PC-3 (cell line): ENCODE measurements at regions not wholly inside any gene's neighbourhood (a gene's known extent, or its start where the extent isn't known, plus 50 kb on each side); places are given as distances from the start of the nearest gene placed in this dataset.

Source experiments
- ATAC-seq: fragments of 200-7000 bp; cut with Tn5 transposase; 2 replicates; pipeline ENCODE4 v1.9.1; 2020; ENCODE audit warnings: mild to moderate bottlenecking, moderate library complexity
- BruUV-seq: library from RNA; stranded (reverse); fragments of 400-500 nt; replicated peaks from 2 replicates; lab custom pipeline; 2021; lab: Mats Ljungman, UMichigan
- CTCF ChIA-PET: fragments of 300-600 bp; sonication (Branson Sonifier 250); formaldehyde crosslinking; loops from one replicate; lab custom pipeline; 2022; ENCODE audit warnings: antibody characterized with exemption; lab: Charles Lee
- POLR2A ChIA-PET: fragments of 300-600 bp; sonication (Branson Sonifier 250); formaldehyde crosslinking; loops from one replicate; lab custom pipeline; 2022; ENCODE audit warnings: antibody characterized with exemption; ENCODE audit not compliant: unreplicated experiment; lab: Charles Lee
- DNase-seq: peaks from one replicate; pipeline ENCODE4 v3.0.0-alpha.2; 2015
- H2AFZ ChIP-seq: fragments of 300-600 bp; sonication (generic); 2 replicates; pipeline ENCODE4 v1.6.0; 2016; ENCODE audit warnings: antibody characterized with exemption, low read length
- H3F3A ChIP-seq: fragments of 300-600 bp; sonication (generic); one replicate; pipeline ENCODE4 v1.6.0; 2017; ENCODE audit warnings: antibody characterized with exemption, low read length, control low read depth, mild to moderate bottlenecking; ENCODE audit not compliant: unreplicated experiment
- H3K27ac ChIP-seq: fragments of 300-600 bp; sonication (generic); 2 replicates; pipeline ENCODE4 v1.5.1; 2016; ENCODE audit warnings: mild to moderate bottlenecking, low read length
- H3K27me3 ChIP-seq: fragments of 300-600 bp; sonication (generic); 2 replicates; pipeline ENCODE4 v1.6.1; 2016; ENCODE audit warnings: low read length, mixed read lengths
- H3K36me3 ChIP-seq: fragments of 300-600 bp; sonication (generic); 2 replicates; pipeline ENCODE4 v1.6.1; 2016; ENCODE audit warnings: low read depth, mixed run types, low read length, mixed read lengths
- H3K4me1 ChIP-seq: fragments of 300-600 bp; sonication (generic); 2 replicates; pipeline ENCODE4 v1.5.1; 2016; ENCODE audit warnings: low read length; ENCODE audit not compliant: insufficient read depth
- H3K4me2 ChIP-seq: fragments of 300-600 bp; sonication (generic); 2 replicates; pipeline ENCODE4 v1.6.0; 2016; ENCODE audit warnings: low read length
- H3K4me3 ChIP-seq: fragments of 300-600 bp; sonication (generic); 2 replicates; pipeline ENCODE4 v1.5.1; 2016; ENCODE audit warnings: mild to moderate bottlenecking, low read length, mixed read lengths
- H3K79me2 ChIP-seq: fragments of 300-600 bp; sonication (generic); 2 replicates; pipeline ENCODE4 v1.6.1; 2017; ENCODE audit warnings: low read length, mixed read lengths
- H3K9ac ChIP-seq: fragments of 300-600 bp; sonication (generic); 2 replicates; pipeline ENCODE4 v1.6.0; 2016; ENCODE audit warnings: mild to moderate bottlenecking, low read length
- H3K9me2 ChIP-seq: fragments of 300-600 bp; sonication (generic); replicated peaks from 2 replicates; pipeline ENCODE4 v1.6.1; 2016; ENCODE audit warnings: mixed run types, low read length, mixed read lengths
- H3K9me3 ChIP-seq: fragments of 300-600 bp; sonication (generic); 2 replicates; pipeline ENCODE4 v1.6.1; 2016; ENCODE audit warnings: low read length, mixed read lengths
- H4K20me1 ChIP-seq: fragments of 300-600 bp; sonication (generic); 2 replicates; pipeline ENCODE4 v1.6.1; 2016; ENCODE audit warnings: low read length, mixed read lengths
- CTCF ChIP-seq: fragments of 300-600 bp; sonication (generic); conservative IDR thresholded peaks from 2 replicates; pipeline ENCODE4 v1.5.1; 2017; ENCODE audit warnings: antibody characterized with exemption, low read depth, mild to moderate bottlenecking, low read length
- EZH2 ChIP-seq: fragments of 300-600 bp; sonication (generic); IDR thresholded peaks from one replicate; pipeline ENCODE4 v1.6.1; 2017; ENCODE audit warnings: antibody characterized with exemption, mild to moderate bottlenecking, low read length; ENCODE audit not compliant: unreplicated experiment
- EZH2phosphoT487 ChIP-seq: fragments of 300-600 bp; sonication (generic); IDR thresholded peaks from 2 replicates; pipeline ENCODE4 v1.6.1; 2018; ENCODE audit warnings: mild to moderate bottlenecking, antibody characterized with exemption, low read length, borderline replicate concordance
- intact Hi-C: fragments of 100-400 bp; cut with micrococcal nuclease; formaldehyde crosslinking; loops from 2 replicates; pipeline ENCODE4 v1.9.0; 2023

- Histone ChIP-seq H3K27me3 (no peaks in the 10 kb centered on the region), H3K4me3 (no peak overlapping the region), H3K36me3 (no peaks in the 10 kb centered on the region), H3K9me2 (no peaks in the 10 kb centered on the region), H3K4me1 (no peaks in the 10 kb centered on the region), H3K79me2 (no peaks in the 10 kb centered on the region), H4K20me1 (no peaks in the 10 kb centered on the region), H3F3A (no peaks in the 10 kb centered on the region), H3K9me3 (no peaks in the 10 kb centered on the region), H3K4me2 (no peak overlapping the region), H3K9ac (no peak overlapping the region), H2AFZ (no peak overlapping the region), H3K27ac (no peak overlapping the region)
- POLR2A ChIA-PET: no interaction called here
- intact Hi-C loops: no loop called here
- CTCF ChIA-PET: no interaction called here
- no peak for TF ChIP-seq EZH2phosphoT487
- no peak for TF ChIP-seq CTCF
- TF ChIP-seq EZH2: no peak
- BruUV-seq: no TSS peak
- DNase-seq (no peak), ATAC-seq (no peak)
Observed at GRCh38 chr2:78701546-78701945, 324.0 kb upstream of the REG3G start.

GRCh38 chr2:78707776-78708386 lies 317.6 kb upstream of the REG3G start:
- TF ChIP-seq EZH2: no peak
- no peak for TF ChIP-seq CTCF
- TF ChIP-seq EZH2phosphoT487: no peak
- ATAC-seq: no peak
- ChIA-PET CTCF (no interaction called here), POLR2A (no interaction called here)
- Histone ChIP-seq H3K27ac (no peak overlapping the region), H3K79me2 (no peaks in the 10 kb centered on the region), H3K36me3 (no peaks in the 10 kb centered on the region), H3K9me2 (no peaks in the 10 kb centered on the region), H3K9me3 (peaks cover 5% of the 10 kb centered on the region; the same call in 1 of the 2 replicates), H3K27me3 (no peaks in the 10 kb centered on the region), H3K4me3 (no peak overlapping the region), H3F3A (no peaks in the 10 kb centered on the region), H3K4me2 (no peak overlapping the region), H2AFZ (no peak overlapping the region), H3K9ac (no peak overlapping the region), H4K20me1 (no peaks in the 10 kb centered on the region), H3K4me1 (no peaks in the 10 kb centered on the region)
- intact Hi-C loops: no loop called here
- DNase-seq: no peak
- no TSS peak for BruUV-seq

GRCh38 chr2:78710632-78711375 lies 314.7 kb upstream of the REG3G start:
- DNase-seq: no peak
- no peak overlapping the region for H3K4me2 ChIP-seq
- no peaks in the 10 kb centered on the region for H3K79me2 ChIP-seq
- no peaks in the 10 kb centered on the region for H4K20me1 ChIP-seq
- no peak overlapping the region for H3K27ac ChIP-seq
- TF ChIP-seq EZH2 (no peak), EZH2phosphoT487 (no peak), CTCF (no peak)
- peaks cover 5% of the 10 kb centered on the region; the same call in 1 of the 2 replicates for H3K9me3 ChIP-seq
- no peaks in the 10 kb centered on the region for H3K9me2 ChIP-seq
- no peaks in the 10 kb centered on the region for H3K36me3 ChIP-seq
- no peaks in the 10 kb centered on the region for H3K27me3 ChIP-seq
- no peaks in the 10 kb centered on the region for H3F3A ChIP-seq
- intact Hi-C loops: no loop called here
- H3K4me3 ChIP-seq: no peak overlapping the region
- ATAC-seq: no peak
- CTCF ChIA-PET: no interaction called here
- no peaks in the 10 kb centered on the region for H3K4me1 ChIP-seq
- no peak overlapping the region for H3K9ac ChIP-seq
- POLR2A ChIA-PET: no interaction called here
- no peak overlapping the region for H2AFZ ChIP-seq
- no TSS peak for BruUV-seq
